BJ (cell line): ENCODE measurements at regions not wholly inside any gene's neighbourhood (a gene's known extent, or its start where the extent isn't known, plus 50 kb on each side); places are given as distances from the start of the nearest gene placed in this dataset.

ENCODE experiments used
- CTCF ChIA-PET: fragments of 350-600 bp; formaldehyde crosslinking; extraction: SDS; loops from one replicate; lab custom pipeline; 2021; ENCODE audit warnings: antibody characterized with exemption, inconsistent platforms; lab: Yijun Ruan, JAX
- POLR2A ChIA-PET: fragments of 300-600 bp; sonication (Branson Sonifier 250); formaldehyde crosslinking; extraction: SDS; loops from one replicate; lab custom pipeline; 2021; ENCODE audit warnings: antibody characterized with exemption; lab: Charles Lee
- DNase-seq: peaks from one replicate; pipeline ENCODE4 v3.0.0-alpha.2; 2011; ENCODE audit warnings: low read depth
- H3K27me3 ChIP-seq: 2 replicates; pipeline ENCODE4 v1.6.0; 2011; ENCODE audit warnings: low read length; ENCODE audit not compliant: control insufficient read depth, insufficient read depth
- H3K36me3 ChIP-seq: 2 replicates; pipeline ENCODE4 v1.5.1; 2011; ENCODE audit warnings: low read length; ENCODE audit not compliant: control insufficient read depth, insufficient read depth
- H3K4me3 ChIP-seq: 2 replicates; pipeline ENCODE4 v1.5.1; 2011; ENCODE audit warnings: low read depth, mild to moderate bottlenecking, control low read depth, low read length
- TF ChIP-seq, protein P1 (sequence below): IDR thresholded peaks from 2 replicates; pipeline ENCODE4 v1.5.1; 2011; ENCODE audit warnings: low read depth, mild to moderate bottlenecking, control low read depth, inconsistent platforms, low read length, moderate library complexity; ENCODE audit not compliant: insufficient read depth

GRCh38 chr6:102660303-102660702, 1266.8 kb downstream of the GRIK2 start:
- Histone ChIP-seq H3K27me3 (no peaks in the 10 kb centered on the region), H3K4me3 (no peak overlapping the region), H3K36me3 (no peaks in the 10 kb centered on the region)
- no peak for DNase-seq
- ChIA-PET CTCF (no interaction called here), POLR2A (no interaction called here)
- TF ChIP-seq, protein P1, sequence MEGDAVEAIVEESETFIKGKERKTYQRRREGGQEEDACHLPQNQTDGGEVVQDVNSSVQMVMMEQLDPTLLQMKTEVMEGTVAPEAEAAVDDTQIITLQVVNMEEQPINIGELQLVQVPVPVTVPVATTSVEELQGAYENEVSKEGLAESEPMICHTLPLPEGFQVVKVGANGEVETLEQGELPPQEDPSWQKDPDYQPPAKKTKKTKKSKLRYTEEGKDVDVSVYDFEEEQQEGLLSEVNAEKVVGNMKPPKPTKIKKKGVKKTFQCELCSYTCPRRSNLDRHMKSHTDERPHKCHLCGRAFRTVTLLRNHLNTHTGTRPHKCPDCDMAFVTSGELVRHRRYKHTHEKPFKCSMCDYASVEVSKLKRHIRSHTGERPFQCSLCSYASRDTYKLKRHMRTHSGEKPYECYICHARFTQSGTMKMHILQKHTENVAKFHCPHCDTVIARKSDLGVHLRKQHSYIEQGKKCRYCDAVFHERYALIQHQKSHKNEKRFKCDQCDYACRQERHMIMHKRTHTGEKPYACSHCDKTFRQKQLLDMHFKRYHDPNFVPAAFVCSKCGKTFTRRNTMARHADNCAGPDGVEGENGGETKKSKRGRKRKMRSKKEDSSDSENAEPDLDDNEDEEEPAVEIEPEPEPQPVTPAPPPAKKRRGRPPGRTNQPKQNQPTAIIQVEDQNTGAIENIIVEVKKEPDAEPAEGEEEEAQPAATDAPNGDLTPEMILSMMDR = no peak

GRCh38 chr6:102655823-102656222, 1262.3 kb downstream of the GRIK2 start:
- TF ChIP-seq, protein P1 = no peak
- H3K4me3 ChIP-seq = no peak overlapping the region
- DNase-seq = no peak
- CTCF ChIA-PET = no interaction called here
- no peaks in the 10 kb centered on the region for H3K36me3 ChIP-seq
- H3K27me3 ChIP-seq = no peaks in the 10 kb centered on the region
- POLR2A ChIA-PET = no interaction called here

DNA sequence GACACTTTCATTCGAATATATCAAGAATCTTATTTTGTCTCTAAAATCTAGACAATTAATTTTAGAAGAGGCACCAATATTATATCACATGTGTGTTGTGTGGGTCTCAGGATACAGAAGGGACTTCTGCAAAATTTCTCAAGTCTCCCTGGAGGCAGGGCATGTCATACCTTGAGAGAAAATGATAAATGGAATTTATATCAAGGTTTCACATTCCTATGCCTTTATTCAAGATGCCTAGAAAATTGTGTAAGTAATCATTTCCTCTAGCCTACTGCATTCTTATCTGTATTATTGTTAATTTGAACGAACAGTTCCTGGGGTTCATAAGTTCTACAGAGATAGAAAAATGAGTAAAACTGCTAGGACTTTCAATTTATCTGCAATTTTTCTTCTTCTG, 1247.9 kb downstream of the GRIK2 start:
- POLR2A ChIA-PET = no interaction called here
- TF ChIP-seq, protein P1 = no peak
- CTCF ChIA-PET = no interaction called here
- no peak for DNase-seq
- Histone ChIP-seq H3K27me3 (no peaks in the 10 kb centered on the region), H3K4me3 (no peak overlapping the region), H3K36me3 (no peaks in the 10 kb centered on the region)

DNA sequence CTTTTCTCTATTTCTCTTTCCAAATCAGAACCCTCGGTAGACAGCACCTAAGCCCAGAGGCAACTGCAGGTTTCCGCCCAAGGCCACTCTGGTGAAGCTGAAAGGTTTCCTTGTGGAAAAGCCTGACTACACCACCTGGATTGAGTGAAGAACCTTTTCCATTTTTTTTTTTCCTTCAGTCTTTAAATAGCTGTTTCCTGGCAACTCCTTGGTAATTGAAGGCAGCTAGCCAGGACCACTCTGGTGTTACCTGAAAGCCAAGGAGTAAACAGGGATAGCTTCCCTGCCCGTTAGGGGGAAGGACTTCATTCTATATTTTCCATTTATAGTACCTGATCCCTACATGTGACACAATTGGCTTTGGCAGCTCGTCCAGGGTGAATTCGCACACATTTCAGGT, 1238.4 kb downstream of the GRIK2 start:
- Histone ChIP-seq H3K36me3 (no peaks in the 10 kb centered on the region), H3K4me3 (no peak overlapping the region), H3K27me3 (no peaks in the 10 kb centered on the region)
- ChIA-PET CTCF (no interaction called here), POLR2A (no interaction called here)
- DNase-seq = no peak
- TF ChIP-seq, protein P1 = no peak

- TF ChIP-seq, protein P1 = no peak
- ChIA-PET CTCF (no interaction called here), POLR2A (no interaction called here)
- H3K27me3 ChIP-seq = no peaks in the 10 kb centered on the region
- H3K4me3 ChIP-seq = no peak overlapping the region
- DNase-seq = no peak
- no peaks in the 10 kb centered on the region for H3K36me3 ChIP-seq
Observed at GRCh38 chr6:102623201-102623600, 1229.7 kb downstream of the GRIK2 start.
